Activated CD8-positive, alpha-beta memory T cell treated with anti-CD3 and anti-CD28 coated beads, Interleukin-2, amount 50 U/mL, for 24 hours (primary cell): ENCODE measurements at regions not wholly inside any gene's neighbourhood (a gene's known extent, or its start where the extent isn't known, plus 50 kb on each side); places are given as distances from the start of the nearest gene placed in this dataset.

Source experiments
- DNase-seq: peaks from one replicate; pipeline ENCODE4 v3.0.0-alpha.2; 2020; ENCODE audit errors: extremely low read depth

GRCh38 chr2:204228169-204228886 is 291.8 kb downstream of the ICOS start:
- DNase-seq = no peak

- no peak for DNase-seq
These were observed 297.7 kb downstream of the ICOS start for GRCh38 chr2:204234248-204234647.

GRCh38 chr2:204234879-204235278 is 298.3 kb downstream of the ICOS start:
- DNase-seq = no peak

- no peak for DNase-seq
These were observed 300.9 kb downstream of the ICOS start for GRCh38 chr2:204237416-204237815.

- DNase-seq = no peak
These were observed 303.0 kb downstream of the ICOS start for GRCh38 chr2:204239411-204240165.

GRCh38 chr2:204240961-204241360 is 304.3 kb upstream of the PARD3B start:
- DNase-seq = no peak

- DNase-seq = no peak
These were observed 295.8 kb upstream of the PARD3B start for GRCh38 chr2:204249437-204249836.

GRCh38 chr2:204250692-204251091 is 294.6 kb upstream of the PARD3B start:
- DNase-seq = no peak

GRCh38 chr2:204251158-204251997 is 293.9 kb upstream of the PARD3B start:
- DNase-seq = no peak

- no peak for DNase-seq
These were observed 293.3 kb upstream of the PARD3B start for GRCh38 chr2:204251998-204252376.

- no peak for DNase-seq
These were observed 290.2 kb upstream of the PARD3B start for GRCh38 chr2:204255071-204255470.

- no peak for DNase-seq
These were observed 289.7 kb upstream of the PARD3B start for GRCh38 chr2:204255526-204255925.

- DNase-seq = no peak
These were observed 287.5 kb upstream of the PARD3B start for GRCh38 chr2:204257781-204258180.

- no peak for DNase-seq
These were observed 286.4 kb upstream of the PARD3B start for GRCh38 chr2:204258890-204259289.

- no peak for DNase-seq
These were observed 285.0 kb upstream of the PARD3B start for GRCh38 chr2:204260162-204260877.

- DNase-seq = no peak
These were observed 284.4 kb upstream of the PARD3B start for GRCh38 chr2:204260901-204261300.

GRCh38 chr2:204261846-204262245 is 283.4 kb upstream of the PARD3B start:
- DNase-seq = no peak

GRCh38 chr2:204264085-204264553 is 281.2 kb upstream of the PARD3B start:
- no peak for DNase-seq

- no peak for DNase-seq
These were observed 280.6 kb upstream of the PARD3B start for GRCh38 chr2:204264621-204265140.

- no peak for DNase-seq
These were observed 279.5 kb upstream of the PARD3B start for GRCh38 chr2:204265681-204266181.

GRCh38 chr2:204268458-204268857 is 276.8 kb upstream of the PARD3B start:
- DNase-seq = no peak
